NCI-H226 (cell line): ENCODE measurements at regions not wholly inside any gene's neighbourhood (a gene's known extent, or its start where the extent isn't known, plus 50 kb on each side); places are given as distances from the start of the nearest gene placed in this dataset.

Experiments
- DNase-seq: peaks from one replicate; pipeline ENCODE4 v3.0.0-alpha.2; 2015

- DNase-seq = peak; percentile 39
These were observed 361.0 kb downstream of the SHQ1 start for GRCh38 chr3:72487078-72487765.

GRCh38 chr3:72485641-72486040 is 362.6 kb downstream of the SHQ1 start:
- no peak for DNase-seq

GRCh38 chr3:72483554-72484104 is 364.6 kb downstream of the SHQ1 start:
- no peak for DNase-seq

GRCh38 chr3:72482589-72483321 is 365.5 kb downstream of the SHQ1 start:
- peak; percentile 33 for DNase-seq

GRCh38 chr3:72481542-72481941 is 366.7 kb downstream of the SHQ1 start:
- DNase-seq = no peak

- no peak for DNase-seq
These were observed 367.9 kb downstream of the SHQ1 start for GRCh38 chr3:72480366-72480765.

DNA sequence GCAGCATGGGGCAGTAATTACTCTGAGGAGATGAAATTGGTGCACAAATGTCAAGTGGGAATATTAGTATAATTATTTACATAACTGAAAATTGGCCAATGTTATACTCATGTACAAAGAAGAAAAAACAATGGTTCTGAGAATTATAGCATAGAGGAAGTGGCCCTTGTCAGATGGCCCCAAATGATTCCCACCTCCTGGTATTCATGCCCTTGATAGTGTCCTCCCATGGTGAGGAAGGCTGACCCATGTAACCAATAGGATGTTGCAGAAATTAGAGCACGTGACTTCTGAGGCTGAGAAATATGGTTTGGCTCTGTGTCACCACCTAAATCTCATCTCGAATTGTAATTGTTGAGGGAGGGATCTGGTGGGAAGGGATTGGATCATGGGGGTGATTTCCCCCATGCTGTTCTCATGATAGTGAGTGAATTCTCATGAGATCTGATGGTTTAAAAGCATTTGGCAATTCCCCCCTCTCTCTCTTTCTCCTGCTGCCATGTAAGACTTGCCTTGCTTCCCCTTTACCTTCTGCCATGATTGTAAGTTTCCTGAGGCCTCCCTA is 368.5 kb downstream of the SHQ1 start:
- no peak for DNase-seq

DNA sequence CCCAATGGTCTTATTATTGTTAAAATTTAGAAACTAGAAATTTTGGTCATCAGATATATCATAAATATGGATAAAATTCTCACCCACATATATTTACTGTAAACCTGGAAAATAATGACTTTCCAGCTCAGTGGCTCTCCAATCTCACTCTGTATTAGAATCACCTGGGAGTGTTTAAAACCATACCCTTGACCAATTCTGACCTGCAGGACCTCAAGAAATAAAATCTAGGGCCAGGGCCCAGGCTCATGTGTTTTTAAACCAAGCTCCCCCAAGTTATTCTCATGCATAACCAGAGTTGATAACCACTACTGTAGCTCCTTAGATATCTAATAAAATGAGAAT is 372.1 kb downstream of the SHQ1 start:
- no peak for DNase-seq

GRCh38 chr3:72475258-72476138 is 372.7 kb downstream of the SHQ1 start:
- no peak for DNase-seq

- DNase-seq = no peak
These were observed 373.5 kb downstream of the SHQ1 start for GRCh38 chr3:72474775-72475174.

DNA sequence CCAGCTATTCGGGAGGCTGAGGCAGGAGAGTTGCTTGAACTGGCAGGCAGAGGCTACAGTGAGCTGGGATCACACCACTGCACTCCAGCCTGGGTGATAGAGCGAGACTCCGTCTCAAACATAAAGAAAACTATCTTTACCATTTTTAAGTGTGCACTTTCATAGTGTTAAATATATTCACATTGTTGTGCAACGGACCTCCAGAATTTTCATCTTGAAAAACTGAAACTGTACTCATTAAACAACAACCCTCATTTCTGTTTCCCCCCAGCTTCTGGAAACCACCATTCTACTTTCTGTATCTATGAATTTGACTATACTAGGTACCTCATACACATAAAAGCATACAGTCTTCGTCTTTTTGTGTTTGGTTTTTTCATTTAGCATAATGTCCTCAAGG is 375.1 kb downstream of the SHQ1 start:
- DNase-seq = no peak

- no peak for DNase-seq
These were observed 377.3 kb downstream of the SHQ1 start for GRCh38 chr3:72470904-72471417.

DNA sequence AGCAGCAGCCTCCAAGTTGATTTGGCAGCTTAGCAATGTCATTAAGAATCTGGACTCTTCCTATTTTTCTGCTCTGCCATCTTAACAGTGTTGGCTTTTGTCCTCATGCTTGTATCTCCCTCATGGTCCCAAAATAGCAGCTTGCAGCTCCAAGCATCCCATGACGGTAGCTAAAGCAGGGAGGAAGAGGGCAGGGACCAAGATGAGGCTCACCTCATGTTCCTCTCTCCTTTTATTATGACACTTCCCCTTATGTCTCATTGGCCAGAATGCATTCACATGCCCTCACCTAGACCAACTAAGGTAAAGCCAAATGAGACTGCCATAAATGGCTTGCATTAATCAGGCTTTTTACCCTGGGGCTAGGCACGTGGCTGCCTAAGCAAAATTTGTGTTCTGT is 382.4 kb downstream of the SHQ1 start:
- no peak for DNase-seq

DNA sequence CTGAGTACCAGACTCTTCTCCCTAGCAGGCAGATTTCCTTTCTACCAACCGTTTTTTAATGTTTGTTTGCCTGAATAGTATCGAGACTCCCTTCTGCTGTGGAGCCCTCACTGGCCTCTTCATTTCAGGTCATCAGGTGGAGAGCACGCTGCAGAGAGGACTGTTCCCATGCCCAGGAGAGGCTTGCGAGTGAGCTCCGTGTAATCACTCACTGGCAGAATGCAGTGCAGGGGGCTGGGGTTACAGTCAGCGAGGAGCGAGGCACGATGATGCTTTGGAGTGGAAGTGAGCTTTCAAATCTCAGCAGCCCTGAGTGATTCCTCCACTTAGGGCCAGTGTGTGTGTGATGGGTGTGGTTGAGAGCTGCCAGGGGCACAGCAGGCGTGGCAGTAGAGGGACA is 385.2 kb downstream of the SHQ1 start:
- no peak for DNase-seq

DNA sequence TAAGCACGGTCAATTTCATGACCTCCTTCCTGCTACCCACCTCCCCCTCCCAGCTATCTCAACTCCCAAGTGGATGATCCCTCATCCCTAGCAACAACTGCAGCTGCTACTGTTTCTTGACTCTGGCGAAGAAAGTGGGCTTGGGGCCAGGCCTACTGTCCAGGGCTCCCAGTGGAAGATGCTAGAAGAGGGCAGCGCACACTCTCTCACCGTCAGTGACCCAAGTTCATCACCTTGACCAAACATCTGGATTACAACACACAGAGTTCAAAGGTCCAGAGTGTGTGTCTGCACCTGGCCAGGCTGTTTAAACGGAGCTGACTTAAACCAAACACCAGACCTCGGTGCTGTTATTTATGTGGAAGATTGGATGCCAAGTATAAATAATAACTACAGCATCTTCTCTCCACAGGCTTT is 385.6 kb downstream of the SHQ1 start:
- no peak for DNase-seq

DNA sequence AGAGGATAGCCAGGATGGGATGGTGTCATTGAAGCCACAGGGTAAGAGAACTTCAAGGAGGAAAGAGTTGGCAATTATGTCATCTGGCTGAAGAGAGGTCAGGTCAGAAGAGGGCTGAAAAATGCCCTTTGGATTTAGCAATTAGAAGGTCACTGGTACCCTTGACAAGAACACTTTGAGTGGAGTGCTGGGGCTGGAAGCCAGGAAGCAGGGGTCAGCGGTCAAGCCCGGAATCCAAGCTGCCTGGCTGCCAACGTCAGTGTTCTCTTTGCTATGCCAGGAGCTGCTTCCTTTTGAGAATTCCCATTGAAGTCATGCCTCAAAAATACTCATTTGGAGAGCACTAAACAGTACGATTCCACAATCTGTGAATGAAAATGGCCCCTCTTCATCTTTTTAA is 386.5 kb downstream of the SHQ1 start:
- no peak for DNase-seq

GRCh38 chr3:72460205-72461174 is 387.8 kb downstream of the SHQ1 start:
- no peak for DNase-seq

DNA sequence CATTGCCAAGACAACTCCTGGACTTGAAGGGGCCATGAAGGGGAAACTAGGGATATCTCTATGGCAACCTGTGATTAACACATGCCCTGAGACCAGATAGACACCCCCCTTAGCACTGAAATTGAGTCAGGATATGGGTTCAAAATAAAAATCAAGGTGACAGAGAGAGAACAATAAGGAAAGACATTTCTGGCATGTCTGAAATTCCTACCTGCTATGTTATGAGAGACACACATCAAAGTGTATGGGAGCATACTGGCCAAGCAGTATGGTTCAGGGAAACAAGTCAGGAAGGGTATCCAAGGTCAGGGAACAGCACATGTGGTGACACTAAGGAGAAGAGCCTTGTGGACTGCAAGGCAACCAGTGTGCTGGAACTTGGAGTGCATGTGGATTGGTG is 388.7 kb downstream of the SHQ1 start:
- DNase-seq = no peak

GRCh38 chr3:72458375-72458774 is 389.9 kb downstream of the SHQ1 start:
- DNase-seq = no peak

DNA sequence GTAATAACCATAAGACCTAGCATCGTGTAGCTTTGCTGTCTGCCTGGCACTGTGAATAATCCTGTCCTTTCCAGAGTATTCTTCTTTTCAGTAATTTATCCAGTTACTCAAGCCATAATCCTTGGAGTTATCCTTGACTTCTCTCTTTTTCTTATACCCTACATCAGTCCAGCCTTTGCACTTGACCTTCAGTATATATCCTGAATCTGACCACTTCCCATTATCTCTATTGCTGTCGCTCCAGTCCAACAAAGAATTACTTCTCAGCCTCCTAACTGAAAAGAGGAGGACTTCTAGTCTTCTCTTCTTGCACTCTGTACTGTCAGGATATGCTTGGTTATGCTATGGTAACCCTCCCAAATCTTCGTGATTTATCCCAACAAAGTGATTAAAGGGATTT is 393.8 kb downstream of the SHQ1 start:
- no peak for DNase-seq

DNA sequence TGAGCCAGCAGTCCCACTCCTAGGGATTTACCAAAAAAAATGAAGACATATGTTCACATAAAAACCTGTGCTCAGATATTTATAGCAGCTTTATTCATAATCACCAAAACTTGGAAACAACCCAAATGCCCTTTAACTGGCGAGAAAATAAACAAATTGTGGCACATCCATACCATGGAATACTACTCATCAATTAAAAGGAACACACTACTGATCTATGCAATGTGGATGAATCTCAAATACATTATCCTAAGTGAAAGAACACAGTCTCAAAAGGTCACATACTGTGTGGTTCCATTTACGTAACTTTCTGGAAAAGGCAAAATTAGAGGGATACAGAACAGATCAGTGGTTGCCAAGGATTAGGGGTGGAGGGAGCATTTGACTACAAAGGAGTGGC is 394.5 kb downstream of the SHQ1 start:
- no peak for DNase-seq

DNA sequence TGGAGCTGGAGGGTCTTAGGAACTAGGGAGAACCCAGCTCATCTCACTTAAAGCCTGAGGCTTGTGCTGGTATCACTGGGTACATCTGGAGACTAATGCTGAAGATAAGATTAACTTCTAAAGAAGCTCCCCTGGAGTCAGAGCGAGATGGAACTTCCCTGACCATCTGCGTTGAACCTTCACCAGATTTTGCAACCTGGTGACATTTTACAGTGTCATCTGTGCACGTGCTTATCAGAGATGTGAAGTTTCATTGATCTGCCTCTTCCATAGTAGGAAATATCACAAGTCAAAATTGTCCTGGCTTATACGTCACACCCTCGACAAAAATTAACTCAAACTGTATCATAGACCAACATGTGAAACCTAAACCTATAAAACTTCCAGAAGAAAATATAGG is 395.5 kb downstream of the SHQ1 start:
- no peak for DNase-seq
